NCI-H2029 (cell line): ENCODE measurements at regions not wholly inside any gene's neighbourhood (a gene's known extent, or its start where the extent isn't known, plus 50 kb on each side); places are given as distances from the start of the nearest gene placed in this dataset.

Source experiments
- DNase-seq: peaks from one replicate; lab custom pipeline; 2025; lab: John Stamatoyannopoulos, UW

GRCh38 chr2:128368437-128369107 is 49.9 kb upstream of the HS6ST1 start:
- no peak for DNase-seq

GRCh38 chr2:128369108-128369555 is 50.5 kb upstream of the HS6ST1 start:
- no peak for DNase-seq

DNA sequence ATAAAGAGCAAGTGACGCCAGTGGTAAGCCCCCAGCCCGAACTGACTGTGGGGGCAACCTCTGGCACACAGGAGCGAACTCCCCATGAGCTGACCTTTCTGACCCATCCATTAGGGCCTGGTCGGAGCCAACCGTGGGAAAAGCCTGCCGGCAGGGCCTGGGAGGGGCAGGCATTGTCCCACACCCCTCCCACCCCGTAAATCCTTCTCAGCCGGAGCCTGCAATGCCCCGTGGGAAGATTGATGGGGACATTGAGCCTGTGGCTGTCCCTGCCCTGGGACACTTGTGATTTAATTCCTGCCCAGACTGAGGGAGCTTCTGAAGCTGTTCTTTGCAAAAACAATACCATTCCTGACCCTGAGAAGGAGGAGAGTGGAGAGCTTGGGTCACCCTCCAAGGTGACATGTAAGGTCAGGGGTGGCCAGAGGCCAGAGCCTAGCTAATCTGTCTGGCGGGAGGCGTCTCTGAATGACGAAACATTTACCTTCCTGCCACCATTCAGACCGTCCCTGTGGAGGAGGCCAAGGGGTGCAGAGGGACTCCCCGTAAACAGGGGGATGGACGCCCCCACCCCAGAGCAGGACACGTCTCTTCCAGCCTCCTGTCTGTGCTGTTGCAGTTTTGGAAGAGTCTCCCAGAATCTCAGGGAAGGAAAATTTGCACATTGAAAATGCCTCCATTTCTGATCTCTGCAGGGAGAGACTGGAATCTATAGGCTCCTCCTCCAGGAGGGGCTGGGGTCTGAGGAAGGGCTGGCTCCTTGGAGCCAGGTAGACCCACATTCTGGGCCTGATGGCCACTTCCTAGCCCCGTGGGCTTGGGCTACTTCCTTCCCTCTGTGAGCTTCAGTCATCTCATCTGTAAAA is 51.2 kb upstream of the HS6ST1 start:
- no peak for DNase-seq

DNA sequence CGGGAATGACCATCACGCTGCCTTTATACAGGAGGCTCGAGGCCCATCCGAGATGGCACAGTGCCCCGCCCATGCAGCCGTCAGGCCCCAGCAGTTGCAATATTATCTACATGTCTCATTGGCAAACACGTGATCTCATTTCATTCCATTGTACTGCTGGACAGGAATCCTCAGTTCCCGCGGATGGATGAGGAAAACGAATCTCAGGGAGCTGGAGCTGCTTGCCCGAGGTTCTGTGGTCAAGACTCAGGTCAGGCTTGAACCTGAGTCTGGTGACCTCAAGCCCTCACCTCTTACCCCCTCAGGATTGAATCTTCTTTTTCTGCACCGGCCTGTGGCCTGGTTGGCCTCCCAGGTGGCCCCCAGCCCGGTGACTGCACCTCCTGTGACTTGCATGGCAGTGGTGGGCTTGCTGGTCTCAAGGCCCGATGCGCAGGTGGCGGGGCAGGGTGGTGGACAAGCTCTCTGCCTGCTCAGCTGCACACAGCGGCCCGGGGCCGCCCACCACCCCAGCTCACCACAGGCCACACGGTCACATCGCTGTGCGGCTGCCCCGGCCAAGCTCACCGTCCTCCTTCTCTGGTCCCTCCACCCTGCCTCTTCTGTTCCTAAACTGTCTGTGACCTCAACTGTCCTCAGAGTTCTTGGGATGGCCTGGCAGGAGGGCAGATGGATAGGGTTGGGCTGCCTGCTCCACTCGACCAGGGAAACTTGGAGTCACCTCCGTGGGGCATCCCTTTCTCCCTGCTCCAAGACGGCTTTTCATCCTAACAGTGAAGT is 52.0 kb upstream of the HS6ST1 start:
- no peak for DNase-seq

DNA sequence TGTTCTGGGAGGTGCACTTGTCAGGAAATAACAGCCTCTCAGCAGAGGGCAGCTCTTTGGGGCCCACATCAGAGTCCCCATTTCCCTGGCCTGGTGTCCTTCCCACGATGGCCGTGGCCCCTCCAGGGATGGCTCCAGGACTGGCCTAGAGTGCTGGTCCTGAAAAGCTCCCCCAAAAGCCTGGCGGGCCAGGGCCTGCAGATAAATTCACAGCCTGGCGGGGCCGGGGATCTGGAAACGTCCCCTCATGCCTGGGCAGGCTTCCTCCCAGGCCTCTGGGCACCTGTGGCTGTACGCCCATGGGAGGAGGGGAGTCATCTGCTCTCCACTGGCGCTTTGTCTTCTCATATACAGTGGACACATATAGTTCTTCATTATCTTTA is 52.6 kb upstream of the HS6ST1 start:
- no peak for DNase-seq

GRCh38 chr2:128371648-128372345 is 53.1 kb upstream of the HS6ST1 start:
- DNase-seq, result no peak

DNA sequence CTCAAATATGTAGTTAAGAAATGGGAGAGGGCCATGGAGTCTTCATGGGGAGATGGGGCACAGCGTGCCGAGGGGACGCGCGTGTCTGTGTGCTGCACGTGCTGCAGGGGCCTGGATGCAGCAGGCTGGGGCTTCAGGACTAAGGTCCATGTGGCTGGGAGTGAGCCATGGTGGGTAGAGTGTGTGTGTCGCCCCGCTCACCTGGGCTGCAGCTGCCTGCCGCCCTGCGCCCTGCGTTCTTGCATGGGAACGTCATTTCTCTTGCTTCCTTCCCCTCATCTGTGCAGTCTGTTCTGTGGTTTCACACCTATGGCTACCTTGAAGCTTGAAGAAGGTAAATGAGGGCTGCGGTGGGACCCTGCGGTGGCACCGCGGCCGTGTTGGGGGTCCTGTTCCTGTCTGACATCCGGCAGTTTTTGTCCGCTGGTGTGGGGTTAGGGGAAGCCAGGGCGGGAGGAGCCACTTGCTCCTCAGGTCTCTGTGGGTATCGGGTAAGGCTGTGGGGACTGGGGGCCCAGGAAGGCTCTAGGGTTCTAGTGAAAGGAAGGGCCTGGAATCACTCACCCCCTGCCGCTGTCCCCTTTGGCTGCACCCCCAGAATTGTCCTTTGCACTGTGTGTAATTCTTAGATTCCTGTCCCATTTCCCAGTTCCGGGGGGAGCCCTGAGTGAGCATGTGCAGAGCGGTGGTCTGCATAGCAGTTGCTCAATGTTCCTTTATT is 54.1 kb upstream of the HS6ST1 start:
- no peak for DNase-seq

DNA sequence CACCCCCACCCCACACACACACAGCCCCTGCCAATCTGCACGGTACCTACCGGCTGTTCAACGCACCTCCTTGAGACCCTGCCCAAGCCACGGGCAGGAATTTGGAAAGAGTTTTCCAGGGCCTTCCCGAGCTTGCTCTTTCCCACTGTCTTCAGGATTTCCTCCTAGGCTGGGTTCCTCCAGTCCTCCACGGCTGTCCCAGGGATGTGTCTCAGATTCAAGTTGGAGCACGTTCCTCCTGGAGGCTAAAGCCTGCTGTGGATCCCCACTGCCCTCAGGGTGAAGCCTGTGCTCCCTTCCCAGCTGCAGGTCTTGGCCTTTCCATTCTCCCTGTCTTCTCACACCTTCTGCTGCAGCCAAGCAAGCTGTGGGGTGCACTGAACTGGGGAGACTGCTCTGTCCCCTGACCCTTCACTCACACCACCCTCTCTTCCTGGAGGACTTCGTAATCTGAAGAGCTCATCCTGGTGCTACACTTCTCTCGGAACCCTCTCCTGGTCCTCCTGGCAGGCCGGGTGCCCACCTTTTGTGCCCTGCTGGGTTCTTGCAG is 54.9 kb upstream of the HS6ST1 start:
- no peak for DNase-seq

DNA sequence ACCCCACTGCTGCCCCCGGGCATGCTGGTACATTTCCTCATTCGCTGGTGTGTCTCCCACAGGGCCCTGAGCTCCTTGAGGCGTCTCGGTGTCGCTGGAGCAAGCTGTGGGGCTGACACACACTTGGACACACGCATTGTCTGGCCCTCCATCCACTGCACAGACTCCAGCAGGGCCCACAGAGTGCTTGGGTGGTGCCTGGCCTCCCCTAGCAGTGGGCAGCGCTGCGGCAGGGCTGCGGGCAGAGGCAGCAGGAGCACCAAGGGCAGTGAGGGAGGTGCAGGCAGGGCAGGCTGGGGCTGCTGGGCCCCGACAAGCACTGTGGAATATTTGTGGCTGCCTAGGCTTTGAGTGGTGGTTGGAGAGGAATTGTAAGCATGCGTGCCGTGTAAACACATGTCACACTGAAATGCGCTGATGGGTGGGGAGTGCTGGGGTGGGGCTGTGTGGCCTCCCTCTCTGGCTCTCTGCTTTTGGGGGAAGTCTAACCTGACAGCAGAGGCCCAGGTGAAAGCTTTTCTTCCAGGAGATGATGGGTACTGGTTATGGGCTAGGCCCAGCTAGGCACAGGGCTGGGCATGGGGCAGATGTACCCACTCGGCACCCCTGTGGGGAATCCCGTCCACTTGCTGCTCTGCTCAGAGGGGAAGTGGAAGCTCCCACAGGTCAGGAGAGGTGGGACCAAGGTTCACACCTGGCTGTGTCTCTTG is 55.5 kb upstream of the HS6ST1 start:
- no peak for DNase-seq

GRCh38 chr2:128374711-128375413 is 56.2 kb upstream of the HS6ST1 start:
- no peak for DNase-seq

- DNase-seq, result no peak
Measured at GRCh38 chr2:128375454-128375853, 56.8 kb upstream of the HS6ST1 start.

DNA sequence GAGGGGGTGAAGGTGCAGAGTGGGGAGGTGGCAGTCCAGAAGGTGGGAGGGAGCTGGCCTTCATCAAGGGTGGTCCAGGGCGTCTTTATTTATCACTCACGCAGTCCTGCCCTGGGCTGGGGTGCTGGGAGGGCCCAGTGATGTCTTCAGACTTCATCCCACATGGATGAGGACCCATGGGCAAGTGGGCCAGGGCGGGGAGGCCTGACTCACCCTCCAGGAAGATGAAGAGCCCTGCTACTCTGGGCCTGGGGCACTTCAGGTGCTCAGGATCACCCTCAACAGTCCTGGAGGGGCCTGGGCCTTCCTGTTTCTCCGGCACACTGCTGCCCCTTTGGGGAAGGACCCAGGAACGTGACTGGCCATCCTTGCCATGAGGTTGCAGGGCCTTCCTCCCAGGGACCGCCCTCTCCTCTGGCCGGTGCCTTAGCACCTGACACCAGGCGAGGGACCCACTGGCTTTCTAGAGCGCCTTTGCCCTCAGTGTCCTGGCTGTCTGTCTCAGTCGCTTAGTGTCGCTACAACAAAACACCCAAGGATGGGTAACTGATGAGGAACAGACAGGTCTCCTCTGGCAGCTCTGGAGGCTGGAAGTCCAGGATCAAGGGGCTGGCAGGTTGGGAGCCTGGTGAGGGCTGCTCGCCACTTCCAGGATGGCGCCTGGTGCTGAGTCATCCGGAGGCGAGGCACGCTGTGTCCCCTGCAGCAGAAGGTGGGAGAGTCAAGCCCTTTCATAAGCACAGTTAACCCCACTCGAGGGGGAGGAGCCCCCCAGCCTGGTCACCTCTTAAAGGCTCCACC is 57.8 kb upstream of the HS6ST1 start:
- no peak for DNase-seq

GRCh38 chr2:128377071-128377910 is 58.6 kb upstream of the HS6ST1 start:
- DNase-seq, result no peak

DNA sequence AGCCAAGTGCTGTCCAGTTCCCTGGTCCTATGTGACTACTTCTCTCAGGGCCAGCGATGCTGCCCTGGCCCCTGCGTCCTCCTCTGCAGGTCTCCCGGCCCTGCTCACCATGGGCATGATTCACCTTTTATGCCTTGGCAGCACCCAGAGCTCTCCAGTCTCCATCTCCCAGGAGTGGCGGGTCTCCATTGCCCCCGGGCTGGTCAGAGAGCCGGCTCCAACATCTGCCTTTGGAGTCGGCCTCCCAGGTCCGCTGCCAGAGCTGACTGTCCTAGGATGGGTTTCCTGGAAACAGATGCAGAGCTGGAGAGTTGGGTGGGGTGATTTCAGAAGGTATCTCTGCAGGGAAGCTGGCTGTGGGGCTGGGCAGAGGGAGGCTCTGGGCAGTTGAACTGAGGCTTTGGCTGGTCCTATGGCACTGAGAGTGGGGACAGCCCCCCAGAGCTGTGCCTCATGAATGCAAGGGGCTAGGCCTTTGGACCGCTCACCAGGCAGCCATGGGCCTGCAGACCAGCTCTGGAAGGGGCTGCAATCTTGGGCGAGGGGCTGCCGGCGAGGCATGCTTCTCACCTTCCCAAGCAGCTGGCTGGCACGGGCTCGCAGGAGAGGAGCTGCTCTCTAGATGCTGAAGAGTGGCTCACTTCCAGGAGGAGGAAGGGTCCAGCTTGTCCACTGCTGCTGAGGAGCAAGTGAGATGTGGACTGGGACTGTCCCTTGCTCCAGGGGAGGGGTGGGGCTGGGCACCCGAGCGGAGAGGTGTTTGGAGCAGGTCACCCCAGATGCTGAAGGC is 59.8 kb upstream of the HS6ST1 start:
- DNase-seq, result no peak

GRCh38 chr2:128379021-128380015 is 60.6 kb upstream of the HS6ST1 start:
- DNase-seq, result peak; percentile 2
